ENCODE measurements at regions not wholly inside any gene's neighbourhood (a gene's known extent, or its start where the extent isn't known, plus 50 kb on each side); places are given as distances from the start of the nearest gene placed in this dataset.
A peak's percentile ranks its signal among the peaks of the same experiment; 100 is the strongest.

DNA sequence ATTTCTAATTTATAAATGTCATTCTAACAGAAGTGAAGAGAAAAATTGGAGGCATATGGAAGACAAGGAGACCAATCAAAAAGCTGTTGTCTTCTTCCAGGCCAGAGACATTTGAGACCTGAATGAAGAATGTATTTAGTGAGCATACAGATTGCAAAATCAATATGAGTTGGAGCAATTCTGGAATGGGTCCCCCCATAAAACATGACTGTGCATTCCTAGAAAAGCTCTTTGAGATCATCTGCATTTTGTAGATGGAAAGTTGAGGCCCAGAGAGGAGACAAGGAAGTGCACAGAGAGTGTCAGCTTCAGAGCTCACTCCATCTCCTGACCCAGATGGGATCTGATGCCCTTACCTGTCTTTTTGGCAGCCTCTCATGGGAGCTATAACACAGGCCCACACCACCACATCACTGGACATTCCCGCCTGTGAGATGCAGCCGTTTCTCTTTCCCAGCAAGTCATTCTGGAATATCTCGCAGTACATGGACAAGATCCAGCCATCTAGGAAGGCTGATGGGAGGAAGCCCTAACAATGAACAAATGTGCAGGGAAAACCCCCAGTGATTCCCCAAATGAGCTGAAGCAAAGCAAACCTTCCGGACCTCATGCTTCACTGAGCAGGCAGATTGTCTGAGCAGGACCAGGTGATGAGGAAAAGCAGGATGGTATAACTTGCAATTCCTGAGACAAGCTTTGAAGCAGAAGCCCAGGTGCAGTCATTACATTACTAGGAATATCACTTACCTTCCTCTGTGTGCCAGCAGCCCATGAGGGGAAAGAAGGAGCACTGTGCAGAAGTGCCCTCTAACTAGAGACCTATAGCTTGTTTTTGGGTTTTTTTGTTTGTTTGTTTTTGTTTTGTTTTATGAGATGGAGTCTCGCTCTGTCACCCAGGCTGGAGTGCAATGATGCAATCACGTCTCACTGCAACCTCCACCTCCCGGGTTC, 445.6 kb downstream of the PLPP3 start (continued):
- no peak for TF ChIP-seq PBX3 (IDR thresholded peaks at IDR 0.05; ENCODE audit: insufficient replicate concordance, low read depth, low read length)
- TF ChIP-seq JUNB (IDR thresholded peaks at IDR 0.05), result peak; percentile 34; the same call in 1 of the 2 replicates
- no peak for TF ChIP-seq LARP7 (IDR thresholded peaks at IDR 0.05)
- no peak for TF ChIP-seq ELK1 (IDR thresholded peaks at IDR 0.05; ENCODE audit: low read depth, low read length)
- TF ChIP-seq E2F8 (IDR thresholded peaks at IDR 0.05; ENCODE audit: low read depth, partially characterized antibody), result no peak
- no peak for TF ChIP-seq USF1 (IDR thresholded peaks at IDR 0.05; ENCODE audit: borderline replicate concordance, extremely low read length, insufficient read depth, low read depth, low read length)
- no peak for TF ChIP-seq RFX5 (IDR thresholded peaks at IDR 0.05; ENCODE audit: low read depth, low read length)
- TF ChIP-seq POU2F2 (IDR thresholded peaks at IDR 0.05; ENCODE audit: borderline replicate concordance, low read depth, low read length), result no peak
- TF ChIP-seq MYB (IDR thresholded peaks at IDR 0.05; ENCODE audit: borderline replicate concordance, low read depth, low read length), result no peak
- TF ChIP-seq FOXM1 (IDR thresholded peaks at IDR 0.05; ENCODE audit: low read depth, low read length), result peak; percentile 64; the same call in 1 of the 2 replicates
- TF ChIP-seq, protein P1, sequence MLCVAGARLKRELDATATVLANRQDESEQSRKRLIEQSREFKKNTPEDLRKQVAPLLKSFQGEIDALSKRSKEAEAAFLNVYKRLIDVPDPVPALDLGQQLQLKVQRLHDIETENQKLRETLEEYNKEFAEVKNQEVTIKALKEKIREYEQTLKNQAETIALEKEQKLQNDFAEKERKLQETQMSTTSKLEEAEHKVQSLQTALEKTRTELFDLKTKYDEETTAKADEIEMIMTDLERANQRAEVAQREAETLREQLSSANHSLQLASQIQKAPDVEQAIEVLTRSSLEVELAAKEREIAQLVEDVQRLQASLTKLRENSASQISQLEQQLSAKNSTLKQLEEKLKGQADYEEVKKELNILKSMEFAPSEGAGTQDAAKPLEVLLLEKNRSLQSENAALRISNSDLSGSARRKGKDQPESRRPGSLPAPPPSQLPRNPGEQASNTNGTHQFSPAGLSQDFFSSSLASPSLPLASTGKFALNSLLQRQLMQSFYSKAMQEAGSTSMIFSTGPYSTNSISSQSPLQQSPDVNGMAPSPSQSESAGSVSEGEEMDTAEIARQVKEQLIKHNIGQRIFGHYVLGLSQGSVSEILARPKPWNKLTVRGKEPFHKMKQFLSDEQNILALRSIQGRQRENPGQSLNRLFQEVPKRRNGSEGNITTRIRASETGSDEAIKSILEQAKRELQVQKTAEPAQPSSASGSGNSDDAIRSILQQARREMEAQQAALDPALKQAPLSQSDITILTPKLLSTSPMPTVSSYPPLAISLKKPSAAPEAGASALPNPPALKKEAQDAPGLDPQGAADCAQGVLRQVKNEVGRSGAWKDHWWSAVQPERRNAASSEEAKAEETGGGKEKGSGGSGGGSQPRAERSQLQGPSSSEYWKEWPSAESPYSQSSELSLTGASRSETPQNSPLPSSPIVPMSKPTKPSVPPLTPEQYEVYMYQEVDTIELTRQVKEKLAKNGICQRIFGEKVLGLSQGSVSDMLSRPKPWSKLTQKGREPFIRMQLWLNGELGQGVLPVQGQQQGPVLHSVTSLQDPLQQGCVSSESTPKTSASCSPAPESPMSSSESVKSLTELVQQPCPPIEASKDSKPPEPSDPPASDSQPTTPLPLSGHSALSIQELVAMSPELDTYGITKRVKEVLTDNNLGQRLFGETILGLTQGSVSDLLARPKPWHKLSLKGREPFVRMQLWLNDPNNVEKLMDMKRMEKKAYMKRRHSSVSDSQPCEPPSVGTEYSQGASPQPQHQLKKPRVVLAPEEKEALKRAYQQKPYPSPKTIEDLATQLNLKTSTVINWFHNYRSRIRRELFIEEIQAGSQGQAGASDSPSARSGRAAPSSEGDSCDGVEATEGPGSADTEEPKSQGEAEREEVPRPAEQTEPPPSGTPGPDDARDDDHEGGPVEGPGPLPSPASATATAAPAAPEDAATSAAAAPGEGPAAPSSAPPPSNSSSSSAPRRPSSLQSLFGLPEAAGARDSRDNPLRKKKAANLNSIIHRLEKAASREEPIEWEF (IDR thresholded peaks at IDR 0.05; ENCODE audit: insufficient replicate concordance, low read depth, low read length), result no peak
- TF ChIP-seq ZSCAN29 (IDR thresholded peaks at IDR 0.05), result no peak
- no peak for TF ChIP-seq NFXL1 (IDR thresholded peaks at IDR 0.05; ENCODE audit: borderline replicate concordance)
- no peak for TF ChIP-seq KDM1A (IDR thresholded peaks at IDR 0.05; ENCODE audit: borderline replicate concordance)
- no peak for TF ChIP-seq ZNF384 (IDR thresholded peaks at IDR 0.05; ENCODE audit: borderline replicate concordance, low read depth, low read length)
- no peak for TF ChIP-seq RAD21 (IDR thresholded peaks at IDR 0.05; ENCODE audit: insufficient read depth, low read depth, low read length)
- TF ChIP-seq GABPA (IDR thresholded peaks at IDR 0.05; ENCODE audit: low read depth), result no peak
- TF ChIP-seq EED (IDR thresholded peaks at IDR 0.05; ENCODE audit: low read depth), result peak; percentile 97
